GM23338 (cell line): ENCODE measurements at regions not wholly inside any gene's neighbourhood (a gene's known extent, or its start where the extent isn't known, plus 50 kb on each side); places are given as distances from the start of the nearest gene placed in this dataset.

Experiments used
- EZH2 ChIP-seq: fragments of 200-600 bp; sonication (generic); IDR thresholded peaks from one replicate; pipeline ENCODE4 v1.8.0; 2017; ENCODE audit warnings: antibody characterized with exemption, mild to moderate bottlenecking, low read depth; ENCODE audit not compliant: unreplicated experiment
- EZH2phosphoT487 ChIP-seq: fragments of 200-600 bp; sonication (generic); IDR thresholded peaks from one replicate; pipeline ENCODE4 v1.8.1; 2018; ENCODE audit warnings: antibody characterized with exemption; ENCODE audit not compliant: unreplicated experiment
- TF ChIP-seq, protein P1 (sequence below), 2 experiments: fragments of 200-600 bp in 1 of 2; sonication (generic) in 1 of 2; conservative IDR thresholded peaks; 2 replicates each; pipeline versions ENCODE4 v1.5.1 to v1.6.1; 2016 to 2017; ENCODE audit warnings: antibody characterized with exemption in 2 of 2, low read depth in 2 of 2, mild to moderate bottlenecking in 2 of 2, moderate library complexity in 1 of 2

DNA sequence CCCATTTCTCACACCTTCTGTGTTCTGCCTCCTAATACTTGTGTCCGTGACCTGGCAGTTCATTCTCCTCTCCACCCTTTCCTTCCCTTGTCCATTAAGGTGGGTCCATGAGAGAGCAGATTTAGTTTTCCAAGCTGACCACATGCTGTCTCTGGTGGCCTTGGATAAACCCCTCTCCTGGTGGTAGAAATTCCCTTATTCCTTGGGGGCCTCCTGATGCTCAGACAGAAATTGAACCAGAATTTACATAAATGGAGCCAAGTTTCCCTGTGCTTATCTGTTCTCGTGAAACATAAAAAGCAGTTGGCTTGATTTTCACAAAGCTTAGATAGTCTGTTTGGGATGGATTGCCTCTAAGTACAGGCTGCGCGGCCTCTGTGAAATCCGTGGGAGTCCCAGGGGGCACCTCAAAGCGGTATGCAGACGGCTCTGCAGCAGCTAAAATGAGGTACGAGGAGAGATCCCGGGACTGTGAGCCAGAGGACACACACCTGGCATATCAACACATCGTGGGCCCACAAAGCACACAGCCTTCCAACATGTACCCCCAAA lies 101.0 kb upstream of the NMNAT3 start:
- TF ChIP-seq, protein P1, sequence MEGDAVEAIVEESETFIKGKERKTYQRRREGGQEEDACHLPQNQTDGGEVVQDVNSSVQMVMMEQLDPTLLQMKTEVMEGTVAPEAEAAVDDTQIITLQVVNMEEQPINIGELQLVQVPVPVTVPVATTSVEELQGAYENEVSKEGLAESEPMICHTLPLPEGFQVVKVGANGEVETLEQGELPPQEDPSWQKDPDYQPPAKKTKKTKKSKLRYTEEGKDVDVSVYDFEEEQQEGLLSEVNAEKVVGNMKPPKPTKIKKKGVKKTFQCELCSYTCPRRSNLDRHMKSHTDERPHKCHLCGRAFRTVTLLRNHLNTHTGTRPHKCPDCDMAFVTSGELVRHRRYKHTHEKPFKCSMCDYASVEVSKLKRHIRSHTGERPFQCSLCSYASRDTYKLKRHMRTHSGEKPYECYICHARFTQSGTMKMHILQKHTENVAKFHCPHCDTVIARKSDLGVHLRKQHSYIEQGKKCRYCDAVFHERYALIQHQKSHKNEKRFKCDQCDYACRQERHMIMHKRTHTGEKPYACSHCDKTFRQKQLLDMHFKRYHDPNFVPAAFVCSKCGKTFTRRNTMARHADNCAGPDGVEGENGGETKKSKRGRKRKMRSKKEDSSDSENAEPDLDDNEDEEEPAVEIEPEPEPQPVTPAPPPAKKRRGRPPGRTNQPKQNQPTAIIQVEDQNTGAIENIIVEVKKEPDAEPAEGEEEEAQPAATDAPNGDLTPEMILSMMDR (conservative IDR thresholded peaks at IDR 0.05; ENCODE audit: low read depth in 2 of 2): no peak
- TF ChIP-seq EZH2phosphoT487 (no peak), EZH2 (no peak)
